A673 (cell line): ENCODE measurements at regions not wholly inside any gene's neighbourhood (a gene's known extent, or its start where the extent isn't known, plus 50 kb on each side); places are given as distances from the start of the nearest gene placed in this dataset.

ENCODE experiments used
- BruUV-seq: library from RNA; stranded (reverse); fragments of 400-500 nt; replicated peaks from 2 replicates; lab custom pipeline; 2021; lab: Mats Ljungman, UMichigan
- CTCF ChIA-PET: fragments of 300-600 bp; sonication (Branson Sonifier 250); formaldehyde crosslinking; loops from one replicate; lab custom pipeline; 2022; ENCODE audit warnings: antibody characterized with exemption; lab: Charles Lee
- POLR2A ChIA-PET: fragments of 300-600 bp; sonication (Branson Sonifier 250); formaldehyde crosslinking; loops from one replicate; lab custom pipeline; 2022; ENCODE audit warnings: antibody characterized with exemption; ENCODE audit not compliant: low non-redundant PET; lab: Charles Lee
- DNase-seq: peaks from one replicate; pipeline ENCODE4 v3.0.0-alpha.2; 2015; ENCODE audit warnings: low spot score
- H3K27ac ChIP-seq: fragments of 200-600 bp; sonication (generic); 2 replicates; pipeline ENCODE4 v1.5.1; 2016; ENCODE audit warnings: mixed run types, low read depth, mild to moderate bottlenecking, mixed read lengths, antibody characterized with exemption, low read length; ENCODE audit not compliant: poor library complexity, severe bottlenecking
- H3K27me3 ChIP-seq: fragments of 200-600 bp; sonication (generic); replicated peaks from 2 replicates; pipeline ENCODE4 v1.6.1; 2017; ENCODE audit warnings: mixed run types, low read depth, mild to moderate bottlenecking, mixed read lengths, antibody characterized with exemption, low read length; ENCODE audit not compliant: insufficient read depth, poor library complexity
- H3K36me3 ChIP-seq: fragments of 200-600 bp; sonication (generic); 2 replicates; pipeline ENCODE4 v1.6.1; 2016; ENCODE audit warnings: mixed run types, mild to moderate bottlenecking, mixed read lengths, antibody characterized with exemption, low read length; ENCODE audit not compliant: insufficient read depth, poor library complexity, severe bottlenecking
- H3K4me1 ChIP-seq: fragments of 200-600 bp; sonication (generic); 2 replicates; pipeline ENCODE4 v1.6.1; 2017; ENCODE audit warnings: mixed run types, mild to moderate bottlenecking, mixed read lengths, antibody characterized with exemption, low read length; ENCODE audit not compliant: insufficient read depth, poor library complexity, severe bottlenecking
- H3K4me3 ChIP-seq: fragments of 200-600 bp; sonication (generic); 2 replicates; pipeline ENCODE4 v1.5.1; 2016; ENCODE audit warnings: low read depth, mixed run types, mild to moderate bottlenecking, mixed read lengths, low read length; ENCODE audit not compliant: poor library complexity, severe bottlenecking
- H3K9me3 ChIP-seq: fragments of 200-600 bp; sonication (generic); 2 replicates; pipeline ENCODE4 v1.6.1; 2016; ENCODE audit warnings: mixed run types, low read depth, mild to moderate bottlenecking, mixed read lengths, antibody characterized with exemption, low read length; ENCODE audit not compliant: poor library complexity, severe bottlenecking
- EZH2 ChIP-seq: fragments of 200-600 bp; sonication (generic); IDR thresholded peaks from 2 replicates; pipeline ENCODE4 v1.6.1; 2017; ENCODE audit warnings: borderline replicate concordance, low read depth, mild to moderate bottlenecking, mixed read lengths, antibody characterized with exemption, low read length; ENCODE audit not compliant: poor library complexity, severe bottlenecking
- intact Hi-C: fragments of 100-400 bp; cut with micrococcal nuclease; formaldehyde crosslinking; loops from one replicate; pipeline ENCODE4 v1.10.0; 2022; ENCODE audit not compliant: unreplicated experiment
- TF ChIP-seq, protein P1 (sequence below): fragments of 300-800, 200-600 bp; sonication (generic); conservative IDR thresholded peaks from 2 replicates; pipeline ENCODE4 v1.5.1; 2017; ENCODE audit warnings: low read depth, mild to moderate bottlenecking, antibody characterized with exemption, low read length, moderate library complexity, mixed read lengths

DNA sequence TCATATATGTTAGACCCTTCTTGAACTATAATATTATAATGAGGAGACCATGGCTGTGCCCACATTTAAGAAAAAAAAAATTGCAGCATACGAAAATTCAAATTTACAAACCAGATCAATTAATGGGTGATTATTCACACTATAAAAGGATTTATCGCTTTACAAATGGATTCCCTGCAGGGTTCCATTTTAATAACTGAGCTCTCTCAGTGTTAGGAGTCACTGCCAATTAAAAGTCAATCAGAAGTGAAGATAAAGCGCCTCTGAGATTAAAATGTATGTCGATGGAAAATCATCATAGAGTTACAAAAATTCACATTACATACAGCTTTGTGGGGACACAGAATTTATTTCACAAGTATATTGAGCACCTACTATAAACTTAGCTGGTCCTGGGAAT is 66.6 kb upstream of the SMARCA2 start:
- Histone ChIP-seq H3K9me3 (no peaks in the 10 kb centered on the region), H3K4me3 (no peak overlapping the region), H3K27me3 (peaks cover 18% of the 10 kb centered on the region), H3K27ac (no peak overlapping the region), H3K4me1 (no peaks in the 10 kb centered on the region), H3K36me3 (no peaks in the 10 kb centered on the region)
- intact Hi-C loops, result loop anchor here (5.0 to 10.0 kb wide), 2 partner anchors 124 to 236 kb away; no protein-coding TSS in a partner anchor
- CTCF ChIA-PET, result no interaction called here
- no peak for DNase-seq
- POLR2A ChIA-PET, result interaction anchor here (0.6 kb wide), 1 partner anchor 130 kb away, joined by 3 read pairs; no protein-coding TSS in a partner anchor
- TF ChIP-seq, protein P1, sequence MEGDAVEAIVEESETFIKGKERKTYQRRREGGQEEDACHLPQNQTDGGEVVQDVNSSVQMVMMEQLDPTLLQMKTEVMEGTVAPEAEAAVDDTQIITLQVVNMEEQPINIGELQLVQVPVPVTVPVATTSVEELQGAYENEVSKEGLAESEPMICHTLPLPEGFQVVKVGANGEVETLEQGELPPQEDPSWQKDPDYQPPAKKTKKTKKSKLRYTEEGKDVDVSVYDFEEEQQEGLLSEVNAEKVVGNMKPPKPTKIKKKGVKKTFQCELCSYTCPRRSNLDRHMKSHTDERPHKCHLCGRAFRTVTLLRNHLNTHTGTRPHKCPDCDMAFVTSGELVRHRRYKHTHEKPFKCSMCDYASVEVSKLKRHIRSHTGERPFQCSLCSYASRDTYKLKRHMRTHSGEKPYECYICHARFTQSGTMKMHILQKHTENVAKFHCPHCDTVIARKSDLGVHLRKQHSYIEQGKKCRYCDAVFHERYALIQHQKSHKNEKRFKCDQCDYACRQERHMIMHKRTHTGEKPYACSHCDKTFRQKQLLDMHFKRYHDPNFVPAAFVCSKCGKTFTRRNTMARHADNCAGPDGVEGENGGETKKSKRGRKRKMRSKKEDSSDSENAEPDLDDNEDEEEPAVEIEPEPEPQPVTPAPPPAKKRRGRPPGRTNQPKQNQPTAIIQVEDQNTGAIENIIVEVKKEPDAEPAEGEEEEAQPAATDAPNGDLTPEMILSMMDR, result no peak
- no peak for TF ChIP-seq EZH2
- BruUV-seq, result no TSS peak

DNA sequence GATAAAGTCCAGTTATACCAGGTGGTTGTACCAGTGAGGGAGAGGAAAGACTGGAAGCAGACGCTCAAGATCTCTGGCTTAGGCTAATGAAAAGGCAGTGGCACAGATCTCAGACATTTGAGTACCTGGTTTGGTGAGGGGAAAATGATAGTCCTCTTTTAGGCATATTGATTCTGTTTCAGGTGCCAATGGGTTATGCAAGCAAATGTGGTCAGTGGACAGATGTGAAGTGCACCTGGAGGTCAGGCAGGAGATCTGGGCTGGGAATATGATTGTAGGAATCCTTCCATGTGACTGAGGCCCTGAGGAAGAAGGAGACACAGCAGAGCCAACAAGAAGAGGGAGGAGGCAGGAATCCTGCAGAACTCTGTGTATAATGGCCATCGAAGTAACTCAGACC is 63.7 kb upstream of the SMARCA2 start:
- CTCF ChIA-PET, result no interaction called here
- Histone ChIP-seq H3K36me3 (no peaks in the 10 kb centered on the region), H3K4me3 (no peak overlapping the region), H3K9me3 (no peaks in the 10 kb centered on the region), H3K27ac (no peak overlapping the region), H3K27me3 (peaks cover 32% of the 10 kb centered on the region), H3K4me1 (no peaks in the 10 kb centered on the region)
- intact Hi-C loops, result no loop called here
- no TSS peak for BruUV-seq
- POLR2A ChIA-PET, result no interaction called here
- TF ChIP-seq, protein P1, result no peak
- no peak for TF ChIP-seq EZH2
- no peak for DNase-seq

DNA sequence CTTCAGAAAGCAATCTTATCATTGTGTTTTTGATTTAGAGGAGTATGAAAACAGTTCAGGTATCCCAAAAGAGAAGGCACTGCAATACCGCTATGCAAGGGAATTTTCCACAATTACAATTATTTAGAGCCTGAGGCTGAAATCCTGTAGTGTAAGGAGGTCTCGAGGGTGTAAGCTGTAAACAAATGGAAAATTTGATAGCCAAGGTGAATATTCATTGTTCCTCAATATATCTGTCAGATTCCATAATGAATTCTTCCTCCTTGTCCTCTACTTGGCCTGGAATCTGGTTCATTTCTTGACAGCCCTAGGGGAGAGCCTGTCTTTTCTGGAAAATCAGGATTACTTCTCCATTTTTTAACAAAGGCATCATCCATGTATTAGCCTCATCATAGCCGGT is 63.1 kb upstream of the SMARCA2 start:
- Histone ChIP-seq H3K9me3 (no peaks in the 10 kb centered on the region), H3K4me3 (no peak overlapping the region), H3K27ac (no peak overlapping the region), H3K27me3 (peaks cover 32% of the 10 kb centered on the region), H3K4me1 (no peaks in the 10 kb centered on the region), H3K36me3 (no peaks in the 10 kb centered on the region)
- POLR2A ChIA-PET, result no interaction called here
- no peak for TF ChIP-seq EZH2
- TF ChIP-seq, protein P1, result no peak
- BruUV-seq, result no TSS peak
- CTCF ChIA-PET, result no interaction called here
- intact Hi-C loops, result no loop called here
- no peak for DNase-seq
